GM10266 (cell line): ENCODE measurements at regions not wholly inside any gene's neighbourhood (a gene's known extent, or its start where the extent isn't known, plus 50 kb on each side); places are given as distances from the start of the nearest gene placed in this dataset.

Experiments used
- DNase-seq: peaks from one replicate; pipeline ENCODE4 v3.0.0; 2012; ENCODE audit errors: extremely low spot score
- CTCF ChIP-seq: IDR thresholded peaks from 2 replicates; pipeline ENCODE4 v1.5.1; 2012; ENCODE audit warnings: mild to moderate bottlenecking, low read depth; ENCODE audit not compliant: control insufficient read depth, insufficient read depth; ENCODE audit errors: missing control alignments

DNA sequence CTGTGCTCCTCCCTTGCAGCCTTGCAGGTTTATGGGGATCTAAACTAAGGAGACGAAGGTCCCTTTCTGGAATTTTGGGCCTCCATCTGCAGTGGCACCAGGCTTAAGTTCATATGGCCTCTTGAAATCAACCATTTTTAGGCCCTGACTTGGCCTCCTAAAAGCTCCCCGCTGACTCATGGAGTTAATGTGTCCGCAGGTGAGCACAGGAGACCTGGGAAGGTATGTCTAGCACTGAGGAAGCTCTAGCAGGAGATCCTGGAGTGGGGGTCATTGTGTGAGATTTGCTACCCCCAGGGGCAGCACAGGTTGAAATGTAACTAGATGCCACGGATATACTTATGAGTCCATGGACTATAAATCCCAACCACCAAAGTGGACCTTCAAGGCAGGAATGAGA is 95.9 kb upstream of the CELF4 start:
- DNase-seq: no peak
- TF ChIP-seq CTCF: no peak

GRCh38 chr18:37661061-37661460 is 95.5 kb upstream of the CELF4 start:
- no peak for DNase-seq
- TF ChIP-seq CTCF: no peak

DNA sequence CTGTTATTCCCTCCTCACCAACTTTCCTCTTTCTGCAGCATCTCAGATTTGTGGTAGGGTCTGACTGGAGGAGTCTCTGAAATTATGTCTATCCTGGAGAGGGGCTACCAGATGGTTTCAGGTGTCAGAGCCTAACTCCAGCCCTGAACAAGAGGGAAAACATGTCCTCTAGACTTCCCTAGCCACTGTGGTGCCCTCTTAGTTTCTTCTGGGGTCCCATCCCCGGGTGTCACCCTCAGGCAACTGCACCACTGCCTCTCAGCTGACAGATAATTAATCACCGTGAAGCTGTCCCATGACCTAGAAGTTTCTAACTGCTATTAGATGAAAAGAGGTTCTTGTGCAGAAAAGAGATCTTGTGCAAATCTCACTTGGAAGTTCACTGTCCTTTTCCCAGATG is 95.1 kb upstream of the CELF4 start:
- no peak for TF ChIP-seq CTCF
- DNase-seq: no peak

GRCh38 chr18:37659906-37660305 is 94.3 kb upstream of the CELF4 start:
- no peak for TF ChIP-seq CTCF
- DNase-seq: no peak

DNA sequence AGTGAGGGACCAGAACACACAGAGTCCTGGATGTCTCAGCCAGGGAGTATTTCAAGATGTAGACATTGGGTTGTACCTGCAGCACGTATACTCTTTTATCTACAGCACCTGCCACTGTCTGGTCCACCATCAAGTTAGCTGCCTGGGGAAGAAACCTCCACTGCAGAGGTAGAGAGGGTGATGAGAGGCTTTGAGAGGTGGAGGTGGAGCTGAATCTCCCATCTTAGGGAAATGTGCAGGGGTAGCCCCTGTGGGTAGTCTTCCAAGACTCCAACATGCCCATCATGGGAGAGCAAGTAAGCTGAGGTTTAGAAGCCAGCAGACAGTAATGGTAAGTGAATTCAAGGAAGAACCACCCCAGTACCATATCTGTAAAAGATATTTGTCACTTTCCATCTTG is 93.3 kb upstream of the CELF4 start:
- DNase-seq: no peak
- TF ChIP-seq CTCF: no peak

DNA sequence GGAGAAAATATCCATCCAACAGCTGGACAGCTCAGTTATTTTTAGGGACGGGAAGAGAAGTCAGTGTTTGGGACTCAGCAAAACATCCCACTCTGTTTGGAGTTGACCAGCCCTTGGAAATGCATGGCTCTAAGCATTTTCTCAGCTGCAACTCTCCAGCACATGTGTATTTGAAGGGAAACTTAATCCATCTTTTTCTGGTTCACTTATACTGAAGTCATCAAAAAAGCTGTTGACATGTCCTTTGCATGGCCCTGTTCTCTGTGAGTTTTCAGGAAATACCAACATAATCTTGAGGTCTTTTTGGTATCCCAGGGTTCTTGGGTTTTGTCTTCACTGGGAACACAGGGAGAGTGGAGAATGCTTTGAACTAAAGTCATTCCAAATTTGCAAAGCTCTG is 91.9 kb upstream of the CELF4 start:
- no peak for TF ChIP-seq CTCF
- no peak for DNase-seq

DNA sequence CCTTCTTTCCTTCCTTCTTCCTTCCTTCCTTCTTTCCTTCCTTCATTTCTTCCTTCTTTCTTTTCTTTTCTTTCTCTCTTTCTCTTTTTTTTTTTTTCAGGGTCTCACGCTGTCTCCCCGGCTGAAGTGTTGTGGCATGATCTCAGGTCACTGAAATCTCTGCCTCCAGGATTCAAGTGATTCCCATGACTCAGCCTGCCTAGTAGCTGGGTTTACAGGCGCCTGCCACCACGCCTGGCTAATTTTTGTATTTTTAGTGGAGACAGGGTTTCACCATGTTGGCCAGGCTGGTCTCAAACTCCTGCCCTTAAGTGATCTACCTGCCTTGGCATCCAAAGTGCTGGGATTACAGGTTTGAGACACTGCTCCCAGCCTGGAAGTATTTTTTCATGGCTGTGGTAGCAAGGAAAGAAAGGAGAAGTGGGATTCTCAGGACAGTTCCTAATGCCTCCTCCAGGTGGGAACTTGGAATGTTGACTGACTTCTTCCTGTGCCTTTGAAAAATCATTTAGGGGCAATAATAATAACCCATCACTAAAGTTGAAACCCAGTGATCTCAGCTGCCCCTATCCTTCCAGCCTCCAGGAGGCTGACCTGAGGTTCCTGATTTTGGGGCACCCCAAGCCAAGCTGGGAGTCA is 89.3 kb upstream of the CELF4 start:
- TF ChIP-seq CTCF: no peak
- no peak for DNase-seq
